HepG2 (cell line): ENCODE measurements at regions not wholly inside any gene's neighbourhood (a gene's known extent, or its start where the extent isn't known, plus 50 kb on each side); places are given as distances from the start of the nearest gene placed in this dataset.

Source experiments
- ATAC-seq: fragments of 200-7000 bp; cut with Tn5 transposase; 3 replicates; pipeline ENCODE4 v1.9.1; 2020; ENCODE audit warnings: mild to moderate bottlenecking, moderate library complexity
- BruUV-seq: library from RNA; stranded (reverse); fragments of 400-500 nt; replicated peaks from 2 replicates; lab custom pipeline; 2021; lab: Mats Ljungman, UMichigan
- CTCF ChIA-PET: fragments of 300-600 bp; formaldehyde crosslinking; extraction: SDS; loops from one replicate; lab custom pipeline; 2021; ENCODE audit warnings: low total read pairs, inconsistent platforms, low intra/inter-chr PET ratio; lab: Yijun Ruan, JAX
- POLR2A ChIA-PET: fragments of 350-600 bp; sonication (Branson Sonifier 250); formaldehyde crosslinking; loops from one replicate; lab custom pipeline; 2020; ENCODE audit warnings: antibody characterized with exemption, inconsistent platforms; lab: Yijun Ruan, JAX
- DNase-seq: peaks from one replicate; pipeline ENCODE4 v3.0.0-alpha.2; 2015; ENCODE audit warnings: low spot score
- FAIRE-seq: peaks from 3 replicates; lab custom pipeline; 2011; peaks lifted over from hg19 to GRCh38; lab: Jason Lieb, UNC
- H2AFZ ChIP-seq: one replicate; pipeline ENCODE4 v1.6.1; 2011; ENCODE audit warnings: low read length, inconsistent platforms
- H3K27ac ChIP-seq: fragments of 300-600 bp; 3 replicates; pipeline ENCODE4 v1.8.0; 2011; ENCODE audit warnings: mixed run types, mild to moderate bottlenecking, mixed read lengths, low read length, inconsistent platforms; ENCODE audit not compliant: insufficient read depth; ENCODE audit errors: extremely low read length
- H3K27me3 ChIP-seq, 2 experiments: fragments of 200-600 bp in 1 of 2; 2 replicates in 1 of 2; 3 replicates in 1 of 2; pipeline versions ENCODE4 v1.6.0 to v1.8.0; 2011; ENCODE audit warnings: low read length in 2 of 2, mild to moderate bottlenecking in 2 of 2, moderate library complexity in 2 of 2, inconsistent platforms in 1 of 2; ENCODE audit not compliant: insufficient read depth in 2 of 2, control insufficient read depth in 1 of 2
- H3K36me3 ChIP-seq, 2 experiments: fragments of 200-600 bp in 1 of 2; replicated peaks in 1 of 2; 2 replicates in 1 of 2; 3 replicates in 1 of 2; pipeline versions ENCODE4 v1.5.1 to v1.8.0; 2011; ENCODE audit warnings: low read length in 2 of 2, inconsistent platforms in 1 of 2; ENCODE audit not compliant: insufficient read depth in 2 of 2, control insufficient read depth in 1 of 2
- H3K4me1 ChIP-seq: 2 replicates; pipeline ENCODE4 v1.5.1; 2012; ENCODE audit warnings: low read length, inconsistent platforms; ENCODE audit not compliant: insufficient read depth
- H3K4me2 ChIP-seq: 2 replicates; pipeline ENCODE4 v1.6.0; 2011; ENCODE audit warnings: low read depth, low read length, inconsistent platforms
- H3K4me3 ChIP-seq, 3 experiments: fragments of 200-600 bp in 1 of 3; sonication (generic), shearing (Covaris generic) in 1 of 3; replicated peaks in 1 of 3; 2 replicates each; pipeline ENCODE4 v1.5.1; 2011 to 2016; ENCODE audit warnings: low read length in 3 of 3, inconsistent platforms in 2 of 3, low read depth in 2 of 3, mild to moderate bottlenecking in 2 of 3, control low read depth in 1 of 3, mixed read lengths in 1 of 3; ENCODE audit not compliant: insufficient read depth in 1 of 3
- H3K79me2 ChIP-seq: one replicate; pipeline ENCODE4 v1.6.1; 2011; ENCODE audit warnings: low read length, inconsistent platforms; ENCODE audit not compliant: insufficient read depth
- H3K9ac ChIP-seq: 2 replicates; pipeline ENCODE4 v1.6.0; 2011; ENCODE audit warnings: mild to moderate bottlenecking, low read depth, low read length, inconsistent platforms; ENCODE audit not compliant: insufficient read depth
- H3K9me3 ChIP-seq: 2 replicates; pipeline ENCODE4 v1.5.1; 2012; ENCODE audit warnings: mild to moderate bottlenecking, low read length
- H4K20me1 ChIP-seq: 2 replicates; pipeline ENCODE4 v1.6.0; 2011; ENCODE audit warnings: inconsistent platforms, mild to moderate bottlenecking, low read length, moderate library complexity; ENCODE audit not compliant: insufficient read depth
- BORCS8-MEF2B ChIP-seq: sonication (generic); formaldehyde crosslinking; IDR thresholded peaks from 2 replicates; pipeline ENCODE4 v1.8.0; 2022; ENCODE audit warnings: mild to moderate bottlenecking, missing genetic modification reagents
- DNMT3B ChIP-seq: conservative IDR thresholded peaks from 2 replicates; pipeline ENCODE4 v1.6.1; 2016; ENCODE audit warnings: missing biosample characterization, control low read depth
- KAT2B ChIP-seq: fragments of 150-350 bp; IDR thresholded peaks from 2 replicates; pipeline ENCODE4 v1.6.1; 2014; ENCODE audit warnings: low read depth, low read length, borderline replicate concordance
- RELA ChIP-seq: sonication (generic); formaldehyde crosslinking; IDR thresholded peaks from 2 replicates; pipeline ENCODE4 v1.4.0; 2020; ENCODE audit warnings: missing genetic modification reagents
- REPIN1 ChIP-seq: sonication (generic); formaldehyde crosslinking; IDR thresholded peaks from 2 replicates; pipeline ENCODE4 v1.8.0; 2022; ENCODE audit warnings: missing genetic modification reagents, low read depth, mild to moderate bottlenecking, borderline replicate concordance
- SMC3 ChIP-seq: IDR thresholded peaks from 2 replicates; pipeline ENCODE4 v1.6.1; 2011; ENCODE audit warnings: low read length, improper control_type of control experiment
- STAG1 ChIP-seq: sonication (generic); formaldehyde crosslinking; IDR thresholded peaks from 2 replicates; pipeline ENCODE4 v1.4.0; 2020; ENCODE audit warnings: missing genetic modification reagents
- TCF7L2 ChIP-seq: IDR thresholded peaks from 2 replicates; pipeline ENCODE4 v1.6.1; 2011; ENCODE audit warnings: mild to moderate bottlenecking, low read depth, low read length, moderate library complexity
- YEATS2 ChIP-seq: sonication (generic); formaldehyde crosslinking; IDR thresholded peaks from 2 replicates; pipeline ENCODE4 v1.4.0; 2020; ENCODE audit warnings: missing genetic modification reagents, borderline replicate concordance
- ZFYVE20 ChIP-seq: sonication (generic); formaldehyde crosslinking; IDR thresholded peaks from 2 replicates; pipeline ENCODE4 v1.8.0; 2023; ENCODE audit warnings: low read depth, mild to moderate bottlenecking, moderate library complexity, missing genetic modification reagents, borderline replicate concordance
- ZNF672 ChIP-seq: sonication (generic); formaldehyde crosslinking; IDR thresholded peaks from 2 replicates; pipeline ENCODE4 v1.8.1; 2022; ENCODE audit warnings: missing genetic modification reagents
- ZXDC ChIP-seq: sonication (generic); formaldehyde crosslinking; IDR thresholded peaks from 2 replicates; pipeline ENCODE4 v1.5.0; 2020; ENCODE audit warnings: mild to moderate bottlenecking, missing genetic modification reagents
- WGBS: methylation state at CpG from one replicate; pipeline ENCODE4 v1.1.6; 2017; ENCODE audit warnings: low lambda C conversion rate; 5-methylcytosine and 5-hydroxymethylcytosine counted together
- in situ Hi-C: cut with HindIII; loops from 2 replicates; pipeline ENCODE4 v1.10.0; 2017; ENCODE audit warnings: low pct_unique_long_range_greater_than_20kb; ENCODE audit not compliant: extremely low pct_ligation_motif_present
- intact Hi-C: fragments of 100-400 bp; cut with micrococcal nuclease; formaldehyde crosslinking; loops from one replicate; pipeline ENCODE4 v1.10.0; 2022; ENCODE audit not compliant: unreplicated experiment

- H3K9ac ChIP-seq: no peak overlapping the region
- in situ Hi-C loops (loop anchor here (10.0 kb wide), 1 partner anchor 652 kb away; no protein-coding TSS in a partner anchor), intact Hi-C loops (loop anchor here (2.0 kb wide), 1 partner anchor 652 kb away; no protein-coding TSS in a partner anchor)
- H3K4me3 ChIP-seq: no peak overlapping the region
- FAIRE-seq (no peak), DNase-seq (no peak)
- no peak overlapping the region for H3K4me2 ChIP-seq
- H3K9me3 ChIP-seq: no peaks in the 10 kb centered on the region
- 12% methylated on average over 7 of the region's 7 CpGs for WGBS
- no peaks in the 10 kb centered on the region for H3K79me2 ChIP-seq
- H4K20me1 ChIP-seq: no peaks in the 10 kb centered on the region
- CTCF ChIA-PET: interaction anchor here (1.3 to 2.7 kb wide), 2 partner anchors 651 to 869 kb away, joined by 5 to 8 read pairs; no protein-coding TSS in a partner anchor
- POLR2A ChIA-PET: no interaction called here
- H3K4me1 ChIP-seq: no peaks in the 10 kb centered on the region
- H3K36me3 ChIP-seq: no peaks in the 10 kb centered on the region
- H3K27ac ChIP-seq: no peak overlapping the region
- H2AFZ ChIP-seq: no peak overlapping the region
- no TSS peak for BruUV-seq
- no peaks in the 10 kb centered on the region; a peak in 1 of 5 replicates for H3K27me3 ChIP-seq
- no peak for TF ChIP-seq BORCS8-MEF2B (CRISPR knock-in tag)
- TF ChIP-seq DNMT3B: no peak
- TF ChIP-seq, all 625 proteins: peak for 0
- no peak for ATAC-seq
Observed at GRCh38 chr4:174157106-174157607, 126.3 kb downstream of the FBXO8 start.

- H3K4me2 ChIP-seq: no peak overlapping the region
- intact Hi-C loops: loop anchor here (1.0 to 2.0 kb wide), 2 partner anchors 652 to 868 kb away; no protein-coding TSS in a partner anchor
- H2AFZ ChIP-seq: no peak overlapping the region
- no peaks in the 10 kb centered on the region for H3K27me3 ChIP-seq
- H3K4me3 ChIP-seq: no peak overlapping the region
- DNase-seq: peak; percentile 23
- peak; percentile 59 for FAIRE-seq
- no peaks in the 10 kb centered on the region for H3K79me2 ChIP-seq
- H3K36me3 ChIP-seq: no peaks in the 10 kb centered on the region
- CTCF ChIA-PET: interaction anchor here (1.3 to 2.7 kb wide), 2 partner anchors 651 to 868 kb away, joined by 5 to 8 read pairs; no protein-coding TSS in a partner anchor
- WGBS: 6% methylated on average over 3 of the region's 3 CpGs
- no peaks in the 10 kb centered on the region for H3K9me3 ChIP-seq
- in situ Hi-C loops: loop anchor here (10.0 kb wide), 1 partner anchor 652 kb away; no protein-coding TSS in a partner anchor
- H4K20me1 ChIP-seq: no peaks in the 10 kb centered on the region
- POLR2A ChIA-PET: no interaction called here
- no peak overlapping the region for H3K9ac ChIP-seq
- peak; percentile 77 for ATAC-seq
- H3K4me1 ChIP-seq: no peaks in the 10 kb centered on the region
- BruUV-seq: no TSS peak
- no peak overlapping the region for H3K27ac ChIP-seq
- peak; percentile 44 for TF ChIP-seq STAG1 (CRISPR knock-in tag)
- TF ChIP-seq TCF7L2: no peak
- no peak for TF ChIP-seq REPIN1 (CRISPR knock-in tag)
- TF ChIP-seq ZXDC (CRISPR knock-in tag): no peak
- TF ChIP-seq SMC3: peak; percentile 42; the same call in 1 of the 2 replicates
- TF ChIP-seq KAT2B: no peak
- TF ChIP-seq YEATS2 (CRISPR knock-in tag): no peak
- TF ChIP-seq ZNF672 (CRISPR knock-in tag): no peak
- TF ChIP-seq ZFYVE20: no peak
- no peak for TF ChIP-seq RELA (CRISPR knock-in tag)
Observed at GRCh38 chr4:174156239-174156826, 127.1 kb downstream of the FBXO8 start.
